GM12865 (cell line): ENCODE measurements at regions not wholly inside any gene's neighbourhood (a gene's known extent, or its start where the extent isn't known, plus 50 kb on each side); places are given as distances from the start of the nearest gene placed in this dataset.

Source experiments
- DNase-seq: peaks from one replicate; pipeline ENCODE4 v3.0.0; 2010; ENCODE audit warnings: low read depth
- H3K4me3 ChIP-seq: 2 replicates; pipeline ENCODE4 v1.5.1; 2011; ENCODE audit warnings: mild to moderate bottlenecking, low read depth, low read length, control low read depth
- TF ChIP-seq, protein P1 (sequence below): IDR thresholded peaks from 2 replicates; pipeline ENCODE4 v1.5.1; 2011; ENCODE audit warnings: low read length, control low read depth, low read depth, inconsistent platforms; ENCODE audit not compliant: insufficient read depth; ENCODE audit errors: missing control alignments

DNA sequence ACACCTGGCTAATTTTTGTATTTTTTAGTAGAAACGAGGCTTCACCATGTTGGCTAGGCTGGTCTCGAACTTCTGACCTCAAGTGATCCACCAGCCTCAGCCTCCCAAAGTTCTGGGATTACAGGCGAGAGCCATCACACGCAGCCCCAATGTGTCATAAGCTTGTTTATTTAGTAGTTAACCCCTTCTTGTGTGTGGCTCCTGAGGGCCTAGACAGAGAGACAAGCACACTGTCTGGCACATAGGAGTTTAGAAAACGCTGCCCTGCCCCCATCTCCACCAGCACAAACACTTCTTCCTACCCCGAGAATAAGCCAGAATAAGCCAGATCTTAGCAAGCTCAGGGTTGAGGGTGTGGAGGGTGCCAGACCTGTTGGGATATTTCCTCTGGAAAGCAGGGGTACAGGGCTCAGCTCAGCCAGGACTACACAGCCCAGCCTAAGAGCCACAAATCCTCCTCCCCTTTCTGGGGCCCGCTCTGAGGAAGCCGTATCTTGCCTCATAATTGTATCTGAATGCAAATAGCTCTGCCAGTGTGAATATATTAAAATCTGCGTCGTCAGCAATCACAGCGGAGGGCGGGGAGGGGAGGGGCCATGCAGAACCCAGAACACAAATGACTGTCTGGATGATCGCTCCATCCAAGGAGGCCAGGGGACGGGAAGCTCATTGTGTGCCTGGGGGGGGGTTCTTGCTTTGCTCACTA lies 247.3 kb downstream of the MN1 start:
- DNase-seq = no peak
- TF ChIP-seq, protein P1, sequence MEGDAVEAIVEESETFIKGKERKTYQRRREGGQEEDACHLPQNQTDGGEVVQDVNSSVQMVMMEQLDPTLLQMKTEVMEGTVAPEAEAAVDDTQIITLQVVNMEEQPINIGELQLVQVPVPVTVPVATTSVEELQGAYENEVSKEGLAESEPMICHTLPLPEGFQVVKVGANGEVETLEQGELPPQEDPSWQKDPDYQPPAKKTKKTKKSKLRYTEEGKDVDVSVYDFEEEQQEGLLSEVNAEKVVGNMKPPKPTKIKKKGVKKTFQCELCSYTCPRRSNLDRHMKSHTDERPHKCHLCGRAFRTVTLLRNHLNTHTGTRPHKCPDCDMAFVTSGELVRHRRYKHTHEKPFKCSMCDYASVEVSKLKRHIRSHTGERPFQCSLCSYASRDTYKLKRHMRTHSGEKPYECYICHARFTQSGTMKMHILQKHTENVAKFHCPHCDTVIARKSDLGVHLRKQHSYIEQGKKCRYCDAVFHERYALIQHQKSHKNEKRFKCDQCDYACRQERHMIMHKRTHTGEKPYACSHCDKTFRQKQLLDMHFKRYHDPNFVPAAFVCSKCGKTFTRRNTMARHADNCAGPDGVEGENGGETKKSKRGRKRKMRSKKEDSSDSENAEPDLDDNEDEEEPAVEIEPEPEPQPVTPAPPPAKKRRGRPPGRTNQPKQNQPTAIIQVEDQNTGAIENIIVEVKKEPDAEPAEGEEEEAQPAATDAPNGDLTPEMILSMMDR = no peak
- H3K4me3 ChIP-seq = no peak overlapping the region

DNA sequence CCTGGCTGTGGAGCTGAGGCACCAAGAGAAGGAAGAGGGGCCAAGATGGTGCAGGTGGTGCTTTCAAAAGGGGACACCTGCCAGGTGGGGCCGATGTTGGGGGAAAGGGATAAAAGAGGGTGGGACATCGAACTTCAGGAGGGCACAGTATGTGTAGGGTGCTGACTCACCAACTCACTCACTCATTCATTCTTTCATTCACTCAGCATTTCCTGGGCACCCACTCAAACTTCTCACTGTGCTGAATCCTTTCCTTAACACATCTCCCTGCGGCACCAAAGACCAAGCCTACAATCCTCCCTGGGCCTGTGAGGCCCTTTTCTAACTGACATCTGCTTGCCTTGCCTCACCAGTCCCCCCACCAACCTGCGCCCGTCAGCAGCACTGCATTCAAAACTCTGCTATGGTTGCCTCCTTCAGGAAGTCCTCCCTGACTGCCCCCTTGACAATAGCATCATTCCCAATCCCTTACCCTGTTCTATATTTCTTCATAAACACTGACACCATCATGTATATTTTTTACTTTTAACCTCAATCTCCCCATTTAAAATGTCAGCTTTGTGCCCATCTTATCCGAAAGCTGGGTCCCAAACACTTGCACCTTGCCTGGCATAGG lies 246.6 kb downstream of the MN1 start:
- DNase-seq = no peak
- TF ChIP-seq, protein P1 = no peak

DNA sequence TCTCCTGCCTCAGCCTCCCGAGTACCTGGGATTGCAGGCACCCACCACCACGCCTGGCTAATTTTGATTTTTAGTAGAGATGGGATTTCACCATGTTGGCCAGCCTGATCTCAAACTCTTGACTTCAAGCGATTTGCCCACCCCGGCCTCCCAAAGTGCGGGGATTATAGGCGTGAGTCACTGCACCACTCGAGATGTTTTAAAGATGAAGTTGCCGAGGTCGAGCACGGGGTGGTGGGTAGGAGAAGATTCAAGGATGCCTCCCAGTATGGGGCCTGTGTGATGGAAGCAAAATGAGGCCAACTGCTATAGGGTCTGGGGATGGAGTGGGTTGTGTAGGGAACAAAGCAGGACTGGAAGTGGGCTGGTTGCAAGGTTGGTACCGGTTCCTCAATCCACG lies 245.2 kb downstream of the MN1 start:
- DNase-seq = no peak
- TF ChIP-seq, protein P1 = no peak
- no peak overlapping the region for H3K4me3 ChIP-seq

More for the DNA sequence above, 246.6 kb downstream of the MN1 start:
- H3K4me3 ChIP-seq = no peak overlapping the region

DNA sequence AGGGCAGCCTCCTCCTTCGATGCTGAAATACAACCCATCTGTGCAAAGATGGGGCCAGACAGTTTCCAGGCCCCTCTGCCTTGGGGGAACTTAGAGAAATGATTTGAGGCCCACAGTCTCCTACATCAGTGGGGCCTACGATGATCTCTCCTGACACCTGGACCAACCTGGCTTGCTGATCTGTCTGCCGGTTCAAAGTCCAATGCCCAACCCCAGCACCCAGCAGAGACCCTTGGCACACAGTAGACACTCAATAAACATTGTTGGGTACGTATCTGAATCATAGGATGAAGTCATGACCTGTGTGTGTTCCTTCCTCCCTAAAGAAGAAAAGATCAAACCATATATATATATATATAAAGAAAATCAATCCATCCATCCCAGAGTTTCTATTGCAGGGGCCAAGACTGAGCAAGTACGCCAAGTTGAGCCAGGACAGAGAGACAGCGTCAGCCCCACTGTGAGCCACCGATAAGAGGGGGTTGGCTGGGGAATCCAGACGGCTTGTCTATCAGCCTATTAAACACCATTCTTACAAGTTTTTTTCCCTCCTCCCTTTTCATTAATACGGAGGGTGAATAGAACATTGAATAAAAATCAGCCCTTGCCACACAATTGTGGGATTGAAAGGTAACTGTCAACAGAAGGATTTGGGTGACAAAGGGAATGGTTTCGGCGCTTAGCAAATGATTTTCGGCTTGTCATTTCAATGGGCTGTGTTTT lies 244.1 kb downstream of the MN1 start:
- TF ChIP-seq, protein P1 = no peak

DNA sequence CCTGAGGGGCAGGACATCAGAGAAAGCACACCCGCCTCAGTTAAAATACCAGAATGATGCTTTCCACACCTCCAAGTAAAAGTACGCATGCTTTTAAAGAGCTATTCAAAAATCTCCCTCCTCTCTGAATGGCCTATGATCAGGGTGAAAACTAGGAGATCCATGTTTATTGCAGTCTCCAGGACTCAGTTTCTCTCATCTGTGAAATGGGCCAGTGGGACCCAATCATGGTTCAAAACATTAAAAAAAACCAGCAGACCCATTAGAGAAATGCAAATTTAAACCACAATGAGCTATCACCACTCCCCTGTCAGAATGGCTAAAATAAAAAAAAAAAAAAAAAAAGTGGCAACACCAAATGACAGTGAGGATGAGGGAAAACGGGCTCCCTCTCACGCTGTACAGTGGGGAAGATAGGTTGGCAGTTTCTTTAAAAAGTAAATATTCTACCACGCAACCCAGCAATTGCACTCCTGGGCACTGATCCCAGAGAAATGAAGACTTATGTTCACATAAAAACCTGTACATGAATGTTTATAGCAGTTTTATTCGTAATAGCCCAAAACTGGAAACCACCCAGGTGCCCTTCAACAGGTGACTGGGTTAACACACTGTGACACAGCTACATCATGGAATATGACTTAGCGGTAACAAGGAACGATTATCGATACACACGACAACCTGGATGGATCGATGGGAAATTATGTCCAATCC lies 242.7 kb downstream of the MN1 start:
- TF ChIP-seq, protein P1 = no peak
- no peak overlapping the region for H3K4me3 ChIP-seq
- no peak for DNase-seq

More for the DNA sequence above, 244.1 kb downstream of the MN1 start:
- no peak overlapping the region for H3K4me3 ChIP-seq
- DNase-seq = no peak

DNA sequence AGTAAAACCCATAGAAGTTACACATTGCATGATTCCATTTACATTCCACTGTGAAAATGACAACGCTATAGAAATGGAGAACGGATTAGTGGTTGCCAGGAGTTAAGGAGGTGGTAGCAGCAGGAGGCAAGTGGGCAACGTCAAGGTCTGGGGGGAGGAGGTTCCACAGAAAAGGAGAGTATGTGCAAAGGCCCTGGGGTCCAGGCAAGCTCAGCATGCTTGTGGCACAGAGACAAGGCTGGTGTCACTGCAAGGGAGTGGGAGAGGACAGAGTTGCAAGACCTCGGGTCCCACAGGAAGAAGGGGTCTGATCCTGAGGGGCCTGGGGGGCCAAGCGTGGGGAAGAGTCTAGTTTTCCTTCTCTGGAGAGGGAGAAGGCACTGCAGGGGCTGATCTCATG lies 240.8 kb downstream of the MN1 start:
- DNase-seq = no peak
- TF ChIP-seq, protein P1 = no peak
- H3K4me3 ChIP-seq = no peak overlapping the region
